ENCODE measurements at regions not wholly inside any gene's neighbourhood (a gene's known extent, or its start where the extent isn't known, plus 50 kb on each side); places are given as distances from the start of the nearest gene placed in this dataset.

- Histone ChIP-seq H2BK5ac (ENCODE audit: low read depth, low read length, poor library complexity) (no peak overlapping the region), H3K79me1 (ENCODE audit: low read length) (no peaks in the 10 kb centered on the region), H3K27me3 (ENCODE audit: insufficient read depth, low read length) (no peaks in the 10 kb centered on the region), H3K18ac (ENCODE audit: low read length) (no peak overlapping the region), H3K9me3 (ENCODE audit: insufficient read depth, low read depth, low read length) (no peaks in the 10 kb centered on the region), H3K4me1 (ENCODE audit: control insufficient read depth in 1 of 2, insufficient read depth in 2 of 2, low read length in 2 of 2) (no peaks in the 10 kb centered on the region), H3K14ac (ENCODE audit: low read length) (no peak overlapping the region), H2AK5ac (ENCODE audit: low read length) (no peak overlapping the region), H2BK12ac (ENCODE audit: low read length) (no peak overlapping the region), H3K79me2 (ENCODE audit: control insufficient read depth, insufficient read depth, low read length, poor library complexity) (no peaks in the 10 kb centered on the region), H4K12ac (ENCODE audit: low read depth, low read length) (no peak overlapping the region), H2AFZ (ENCODE audit: insufficient read depth, low read length, poor library complexity) (no peak overlapping the region), H4K91ac (ENCODE audit: low read depth, low read length) (no peak overlapping the region), H3K27ac (ENCODE audit: low read depth, low read length) (no peak overlapping the region), H3K4ac (ENCODE audit: low read depth, low read length) (no peak overlapping the region), H3K4me3 (ENCODE audit: low read depth, low read length) (no peak overlapping the region), H3K4me2 (ENCODE audit: low read length) (no peak overlapping the region), H3K9ac (ENCODE audit: low read length) (no peak overlapping the region), H4K8ac (ENCODE audit: low read depth, low read length) (no peak overlapping the region), H3K36me3 (ENCODE audit: control insufficient read depth in 1 of 2, insufficient read depth in 2 of 2, low read length in 2 of 2) (no peaks in the 10 kb centered on the region), H3K23ac (ENCODE audit: low read length) (no peak overlapping the region), H2BK120ac (ENCODE audit: insufficient read depth, low read length, poor library complexity) (no peak overlapping the region)
- no CpG with 5 or more reads among the region's 2 CpGs for WGBS (ENCODE audit: extremely low coverage, insufficient coverage, insufficient read length)
- DNase-seq: no peak
These were observed 78.3 kb upstream of the SLC16A7 start for GRCh38 chr12:59517522-59517921.

GRCh38 chr12:59500915-59501314 is 94.9 kb upstream of the SLC16A7 start:
- Histone ChIP-seq H3K27ac (ENCODE audit: low read depth, low read length) (no peak overlapping the region), H3K79me1 (ENCODE audit: low read length) (no peaks in the 10 kb centered on the region), H2BK12ac (ENCODE audit: low read length) (no peak overlapping the region), H4K91ac (ENCODE audit: low read depth, low read length) (no peak overlapping the region), H3K4ac (ENCODE audit: low read depth, low read length) (no peak overlapping the region), H3K27me3 (ENCODE audit: insufficient read depth, low read length) (no peaks in the 10 kb centered on the region), H2BK120ac (ENCODE audit: insufficient read depth, low read length, poor library complexity) (no peak overlapping the region), H3K14ac (ENCODE audit: low read length) (no peak overlapping the region), H4K8ac (ENCODE audit: low read depth, low read length) (no peak overlapping the region), H2BK5ac (ENCODE audit: low read depth, low read length, poor library complexity) (no peak overlapping the region), H4K12ac (ENCODE audit: low read depth, low read length) (no peak overlapping the region), H3K79me2 (ENCODE audit: control insufficient read depth, insufficient read depth, low read length, poor library complexity) (no peaks in the 10 kb centered on the region), H3K9ac (ENCODE audit: low read length) (no peak overlapping the region), H3K18ac (ENCODE audit: low read length) (no peak overlapping the region), H3K23ac (ENCODE audit: low read length) (no peak overlapping the region), H3K36me3 (ENCODE audit: control insufficient read depth in 1 of 2, insufficient read depth in 2 of 2, low read length in 2 of 2) (no peaks in the 10 kb centered on the region), H3K4me3 (ENCODE audit: low read depth, low read length) (no peak overlapping the region), H2AK5ac (ENCODE audit: low read length) (no peak overlapping the region), H3K4me2 (ENCODE audit: low read length) (no peak overlapping the region), H3K9me3 (ENCODE audit: insufficient read depth, low read depth, low read length) (no peaks in the 10 kb centered on the region), H2AFZ (ENCODE audit: insufficient read depth, low read length, poor library complexity) (no peak overlapping the region), H3K4me1 (ENCODE audit: control insufficient read depth in 1 of 2, insufficient read depth in 2 of 2, low read length in 2 of 2) (no peaks in the 10 kb centered on the region)
- DNase-seq: no peak
- no CpG with 5 or more reads among the region's 1 CpG for WGBS (ENCODE audit: extremely low coverage, insufficient coverage, insufficient read length)

- H3K9ac ChIP-seq (ENCODE audit: low read length): no peak overlapping the region
These were observed 95.5 kb upstream of the SLC16A7 start for GRCh38 chr12:59500335-59500734.

GRCh38 chr12:59499774-59500173 is 96.1 kb upstream of the SLC16A7 start:
- Histone ChIP-seq H3K27me3 (ENCODE audit: insufficient read depth, low read length) (no peaks in the 10 kb centered on the region), H3K9ac (ENCODE audit: low read length) (no peak overlapping the region), H2AFZ (ENCODE audit: insufficient read depth, low read length, poor library complexity) (no peak overlapping the region), H3K4ac (ENCODE audit: low read depth, low read length) (no peak overlapping the region), H2BK5ac (ENCODE audit: low read depth, low read length, poor library complexity) (no peak overlapping the region), H4K91ac (ENCODE audit: low read depth, low read length) (no peak overlapping the region), H3K9me3 (ENCODE audit: insufficient read depth, low read depth, low read length) (no peaks in the 10 kb centered on the region), H2AK5ac (ENCODE audit: low read length) (no peak overlapping the region), H3K23ac (ENCODE audit: low read length) (no peak overlapping the region), H3K4me3 (ENCODE audit: low read depth, low read length) (no peak overlapping the region), H3K36me3 (ENCODE audit: control insufficient read depth in 1 of 2, insufficient read depth in 2 of 2, low read length in 2 of 2) (no peaks in the 10 kb centered on the region), H3K79me1 (ENCODE audit: low read length) (no peaks in the 10 kb centered on the region), H2BK120ac (ENCODE audit: insufficient read depth, low read length, poor library complexity) (no peak overlapping the region), H3K27ac (ENCODE audit: low read depth, low read length) (no peak overlapping the region), H4K8ac (ENCODE audit: low read depth, low read length) (no peak overlapping the region), H2BK12ac (ENCODE audit: low read length) (no peak overlapping the region), H3K4me1 (ENCODE audit: control insufficient read depth in 1 of 2, insufficient read depth in 2 of 2, low read length in 2 of 2) (no peaks in the 10 kb centered on the region), H3K4me2 (ENCODE audit: low read length) (no peak overlapping the region), H3K79me2 (ENCODE audit: control insufficient read depth, insufficient read depth, low read length, poor library complexity) (no peaks in the 10 kb centered on the region), H3K14ac (ENCODE audit: low read length) (no peak overlapping the region), H4K12ac (ENCODE audit: low read depth, low read length) (no peak overlapping the region), H3K18ac (ENCODE audit: low read length) (no peak overlapping the region)
- DNase-seq: no peak
- no CpG with 5 or more reads among the region's 1 CpG for WGBS (ENCODE audit: extremely low coverage, insufficient coverage, insufficient read length)

More at GRCh38 chr12:59500335-59500734, 95.5 kb upstream of the SLC16A7 start:
- no peak overlapping the region for H4K12ac ChIP-seq (ENCODE audit: low read depth, low read length)
- H3K18ac ChIP-seq (ENCODE audit: low read length): no peak overlapping the region
- no peak overlapping the region for H2AFZ ChIP-seq (ENCODE audit: insufficient read depth, low read length, poor library complexity)
- no peak overlapping the region for H2BK5ac ChIP-seq (ENCODE audit: low read depth, low read length, poor library complexity)
- H4K8ac ChIP-seq (ENCODE audit: low read depth, low read length): no peak overlapping the region
- no peak for DNase-seq
- no CpG with 5 or more reads among the region's 1 CpG for WGBS (ENCODE audit: extremely low coverage, insufficient coverage, insufficient read length)
- no peak overlapping the region for H3K4ac ChIP-seq (ENCODE audit: low read depth, low read length)
- H4K91ac ChIP-seq (ENCODE audit: low read depth, low read length): no peak overlapping the region
- no peak overlapping the region for H3K4me2 ChIP-seq (ENCODE audit: low read length)
- H3K14ac ChIP-seq (ENCODE audit: low read length): no peak overlapping the region
- H2AK5ac ChIP-seq (ENCODE audit: low read length): no peak overlapping the region
- no peaks in the 10 kb centered on the region for H3K9me3 ChIP-seq (ENCODE audit: insufficient read depth, low read depth, low read length)
- H3K79me1 ChIP-seq (ENCODE audit: low read length): no peaks in the 10 kb centered on the region
- no peak overlapping the region for H3K23ac ChIP-seq (ENCODE audit: low read length)
- H3K36me3 ChIP-seq (ENCODE audit: control insufficient read depth in 1 of 2, insufficient read depth in 2 of 2, low read length in 2 of 2): no peaks in the 10 kb centered on the region
- no peak overlapping the region for H2BK12ac ChIP-seq (ENCODE audit: low read length)
- no peaks in the 10 kb centered on the region for H3K27me3 ChIP-seq (ENCODE audit: insufficient read depth, low read length)
- H3K4me1 ChIP-seq (ENCODE audit: control insufficient read depth in 1 of 2, insufficient read depth in 2 of 2, low read length in 2 of 2): no peaks in the 10 kb centered on the region
- H3K27ac ChIP-seq (ENCODE audit: low read depth, low read length): no peak overlapping the region
- H2BK120ac ChIP-seq (ENCODE audit: insufficient read depth, low read length, poor library complexity): no peak overlapping the region
- H3K79me2 ChIP-seq (ENCODE audit: control insufficient read depth, insufficient read depth, low read length, poor library complexity): no peaks in the 10 kb centered on the region
- H3K4me3 ChIP-seq (ENCODE audit: low read depth, low read length): no peak overlapping the region

Measured in trophoblast cell (in vitro differentiated cells and primary cell).